Heart left ventricle (tissue), 16 donors: ENCODE measurements at regions not wholly inside any gene's neighbourhood (a gene's known extent, or its start where the extent isn't known, plus 50 kb on each side); places are given as distances from the start of the nearest gene placed in this dataset.

Experiments
- ATAC-seq, 4 donors: fragments of 200-7000 bp; cut with Tn5 transposase; one replicate each; pipeline ENCODE4 v1.9.1; 2020 to 2022; ENCODE audit warnings: moderate library complexity in 4 of 4, mild to moderate bottlenecking in 3 of 4, moderate number of reproducible peaks in 1 of 4
- DNase-seq, 5 donors: peaks; one replicate each; pipeline ENCODE4 v3.0.0-alpha.2; 2020
- H3K27ac ChIP-seq, 12 donors: fragments of 200-600 bp; sonication (generic) in 4 of 12; one replicate each; pipeline versions ENCODE4 v1.5.0 to v1.8.0; 2016 to 2022; ENCODE audit warnings: mild to moderate bottlenecking in 2 of 12
- H3K27me3 ChIP-seq, 9 donors: fragments of 200-600 bp; sonication (generic) in 2 of 9; one replicate each; pipeline versions ENCODE4 v1.5.1 to v1.8.0; 2016 to 2022; ENCODE audit warnings: mild to moderate bottlenecking in 3 of 9
- H3K36me3 ChIP-seq, 9 donors: fragments of 200-600 bp; sonication (generic) in 2 of 9; one replicate each; pipeline versions ENCODE4 v1.5.0 to v1.8.0; 2018 to 2022; ENCODE audit warnings: mild to moderate bottlenecking in 2 of 9
- H3K4me1 ChIP-seq, 12 donors: fragments of 200-600 bp; sonication (generic) in 4 of 12; one replicate each; pipeline versions ENCODE4 v1.5.0 to v1.8.0; 2016 to 2022; ENCODE audit warnings: mild to moderate bottlenecking in 3 of 12
- H3K4me3 ChIP-seq, 12 donors: fragments of 200-600 bp; sonication (generic) in 4 of 12; one replicate each; pipeline versions ENCODE4 v1.5.0 to v1.8.0; 2017 to 2022; ENCODE audit warnings: mild to moderate bottlenecking in 9 of 12, moderate library complexity in 4 of 12
- H3K9me3 ChIP-seq, 12 donors: fragments of 200-600 bp; sonication (generic) in 4 of 12; one replicate each; pipeline versions ENCODE4 v1.5.0 to v1.8.0; 2016 to 2022; ENCODE audit warnings: mild to moderate bottlenecking in 1 of 12
- CTCF ChIP-seq, 12 donors: fragments of 200-600 bp; sonication (generic) in 4 of 12; IDR thresholded peaks; one replicate each; pipeline versions ENCODE4 v1.5.0 to v1.8.0; 2018 to 2022; ENCODE audit warnings: antibody characterized with exemption in 12 of 12, mild to moderate bottlenecking in 5 of 12
- POLR2A ChIP-seq, 2 donors: fragments of 450-650 bp; IDR thresholded peaks; one replicate each; pipeline ENCODE4 v1.6.1; 2017; ENCODE audit warnings: antibody characterized with exemption in 2 of 2, mild to moderate bottlenecking in 2 of 2, moderate library complexity in 2 of 2
- WGBS, 4 donors: extraction: QIAGEN DNeasy Blood & Tissue Kit in 2 of 4; methylation state at CpG; one replicate each; pipeline versions ENCODE4 v1.1.5 to v1.1.7; 2013 to 2018; 5-methylcytosine and 5-hydroxymethylcytosine counted together
- intact Hi-C, 10 donors: fragments of 100-400 bp; cut with DNase I; formaldehyde crosslinking; loops; one replicate each; pipeline versions ENCODE4 v1.11.1 to v1.14.2; 2022
- donor health status: ischemic (EF 13 %, LVEDD 7.1; RV severe dilation, severe dysfunction).
- donor health status: healthy with polysubstance abuse.
- donor health status: DM: no; HTN: yes; CAD: no.
- donor health status: DM: no; HTN: no; CAD: no.
- donor health status: ischemic (EF 25% LVEDD 6.9; RV normal size, moderate dysfunction).
- donor health status: ischemic (EF 25% LVEDD 5.7; RV mildly dilated, moderate dysfunction).
- donor health status: healthy.
- donor health status: DM: yes; HTN: yes; CAD: no.
- donor health status: ischemic (EF 35%, LVEDD 5.7; RV mildly dilated, moderate dysfunction).
- donor health status: nonischemic (EF 11% LVEDD 7.7; RV severe dilation, severe dysfunction).
- donor health status: DM: yes; HTN: yes; CAD: no.
- donor health status: PGD.
- donor health status: ischemic (EF 29% LVEDD 5.4; RV normal size, mild dysfunction).
- donor health status: nonischemic (EF 23%, LVEDD 6.1; RV moderate dilation, normal function).

- no peaks in the 10 kb centered on the region for H3K36me3 ChIP-seq
- no peaks in the 10 kb centered on the region for H3K27me3 ChIP-seq
- DNase-seq (no peak), ATAC-seq (no peak)
- peaks cover 0 to 18% (median 0%) of the 10 kb centered on the region in 12 donors for H3K9me3 ChIP-seq
- no peak overlapping the region for H3K4me3 ChIP-seq
- peaks cover 0 to 32% (median 0%) of the 10 kb centered on the region in 12 donors for H3K4me1 ChIP-seq
- intact Hi-C loops = no loop called here
- WGBS, 4 donors = 86 to 92% (median 89%) methylated on average over 2 of the region's 2 CpGs
- no peak for TF ChIP-seq POLR2A (IDR thresholded peaks at IDR 0.05)
- TF ChIP-seq CTCF (IDR thresholded peaks at IDR 0.05) = no peak
- peak overlapping the region in 2 of 12 donors; percentile 70 to 87 for H3K27ac ChIP-seq
Observed at GRCh38 chr2:215699700-215700538, 264.1 kb upstream of the FN1 start.

GRCh38 chr2:215699018-215699417, 263.1 kb upstream of the FN1 start:
- ATAC-seq = no peak
- H3K36me3 ChIP-seq = no peaks in the 10 kb centered on the region
- H3K27ac ChIP-seq = no peak overlapping the region
- peaks cover 0 to 32% (median 0%) of the 10 kb centered on the region in 12 donors for H3K4me1 ChIP-seq
- no peaks in the 10 kb centered on the region for H3K27me3 ChIP-seq
- TF ChIP-seq POLR2A (IDR thresholded peaks at IDR 0.05) = no peak
- 90 to 98% (median 91%) methylated on average over 2 of the region's 2 CpGs for WGBS, 4 donors
- intact Hi-C loops = no loop called here
- peaks cover 0 to 18% (median 0%) of the 10 kb centered on the region in 12 donors for H3K9me3 ChIP-seq
- DNase-seq = no peak
- H3K4me3 ChIP-seq = no peak overlapping the region

- intact Hi-C loops = no loop called here
- TF ChIP-seq POLR2A (IDR thresholded peaks at IDR 0.05) (no peak), CTCF (IDR thresholded peaks at IDR 0.05) (no peak)
Observed at GRCh38 chr2:215698566-215698965, 262.7 kb upstream of the FN1 start.

GRCh38 chr2:215697496-215697895, 261.6 kb upstream of the FN1 start:
- Histone ChIP-seq H3K9me3 (peaks cover 0 to 18% (median 0%) of the 10 kb centered on the region in 12 donors), H3K36me3 (no peaks in the 10 kb centered on the region), H3K4me3 (no peak overlapping the region), H3K27ac (no peak overlapping the region), H3K4me1 (peaks cover 0 to 40% (median 0%) of the 10 kb centered on the region in 12 donors), H3K27me3 (no peaks in the 10 kb centered on the region)
- ATAC-seq = peak in 1 of 4 donors; percentile 10
- DNase-seq = peak in 1 of 5 donors; percentile 23
- WGBS, 4 donors = 61 to 88% (median 82%) methylated on average over 6 of the region's 6 CpGs
- no peak for TF ChIP-seq CTCF (IDR thresholded peaks at IDR 0.05)
- intact Hi-C loops = no loop called here

More at GRCh38 chr2:215698566-215698965, 262.7 kb upstream of the FN1 start:
- H3K27ac ChIP-seq = no peak overlapping the region
- H3K4me3 ChIP-seq = no peak overlapping the region
- H3K27me3 ChIP-seq = no peaks in the 10 kb centered on the region
- H3K36me3 ChIP-seq = no peaks in the 10 kb centered on the region
- DNase-seq (no peak), ATAC-seq (no peak)
- H3K4me1 ChIP-seq = peaks cover 0 to 32% (median 0%) of the 10 kb centered on the region in 12 donors
- peaks cover 0 to 18% (median 0%) of the 10 kb centered on the region in 12 donors for H3K9me3 ChIP-seq
- 70 to 83% (median 77%) methylated on average over 2 of the region's 2 CpGs for WGBS, 4 donors
